HL-60 (cell line): ENCODE measurements at regions not wholly inside any gene's neighbourhood (a gene's known extent, or its start where the extent isn't known, plus 50 kb on each side); places are given as distances from the start of the nearest gene placed in this dataset.

Experiments
- GABPA ChIP-seq: IDR thresholded peaks from 2 replicates; pipeline ENCODE4 v1.6.1; 2012; ENCODE audit warnings: low read depth
- POLR2AphosphoS5 ChIP-seq: IDR thresholded peaks from 2 replicates; pipeline ENCODE4 v1.6.1; 2012; ENCODE audit warnings: low read depth
- TF ChIP-seq, protein P1 (sequence below): IDR thresholded peaks from one replicate; pipeline ENCODE4 v1.5.1; 2011; ENCODE audit warnings: low read length, control low read depth, inconsistent platforms; ENCODE audit not compliant: insufficient read depth
- TF ChIP-seq, protein P2 (sequence below): IDR thresholded peaks from 2 replicates; pipeline ENCODE4 v1.6.1; 2012; ENCODE audit warnings: low read depth; ENCODE audit not compliant: insufficient replicate concordance

DNA sequence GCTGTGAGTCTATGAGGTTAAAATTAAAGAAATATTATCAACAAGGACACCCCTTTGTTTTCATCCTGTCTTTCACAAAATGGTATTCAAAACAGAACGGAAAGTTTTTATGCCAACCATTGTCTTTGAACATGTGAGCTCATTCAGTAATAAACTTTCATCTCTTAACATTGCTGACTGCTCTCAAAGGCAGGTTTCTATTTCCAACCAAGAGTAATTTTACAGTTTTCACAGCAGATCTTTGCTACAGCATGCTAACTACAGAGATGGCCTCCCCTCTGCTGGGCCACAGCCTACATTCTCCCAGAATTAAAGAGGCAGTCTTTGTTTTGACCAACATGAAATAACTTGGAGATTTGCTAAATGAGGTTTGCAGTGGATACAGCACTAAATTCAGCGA, 101.5 kb downstream of the DMRT2 start:
- TF ChIP-seq POLR2AphosphoS5 = no peak
- TF ChIP-seq, protein P1, sequence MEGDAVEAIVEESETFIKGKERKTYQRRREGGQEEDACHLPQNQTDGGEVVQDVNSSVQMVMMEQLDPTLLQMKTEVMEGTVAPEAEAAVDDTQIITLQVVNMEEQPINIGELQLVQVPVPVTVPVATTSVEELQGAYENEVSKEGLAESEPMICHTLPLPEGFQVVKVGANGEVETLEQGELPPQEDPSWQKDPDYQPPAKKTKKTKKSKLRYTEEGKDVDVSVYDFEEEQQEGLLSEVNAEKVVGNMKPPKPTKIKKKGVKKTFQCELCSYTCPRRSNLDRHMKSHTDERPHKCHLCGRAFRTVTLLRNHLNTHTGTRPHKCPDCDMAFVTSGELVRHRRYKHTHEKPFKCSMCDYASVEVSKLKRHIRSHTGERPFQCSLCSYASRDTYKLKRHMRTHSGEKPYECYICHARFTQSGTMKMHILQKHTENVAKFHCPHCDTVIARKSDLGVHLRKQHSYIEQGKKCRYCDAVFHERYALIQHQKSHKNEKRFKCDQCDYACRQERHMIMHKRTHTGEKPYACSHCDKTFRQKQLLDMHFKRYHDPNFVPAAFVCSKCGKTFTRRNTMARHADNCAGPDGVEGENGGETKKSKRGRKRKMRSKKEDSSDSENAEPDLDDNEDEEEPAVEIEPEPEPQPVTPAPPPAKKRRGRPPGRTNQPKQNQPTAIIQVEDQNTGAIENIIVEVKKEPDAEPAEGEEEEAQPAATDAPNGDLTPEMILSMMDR = no peak
- no peak for TF ChIP-seq GABPA
- TF ChIP-seq, protein P2, sequence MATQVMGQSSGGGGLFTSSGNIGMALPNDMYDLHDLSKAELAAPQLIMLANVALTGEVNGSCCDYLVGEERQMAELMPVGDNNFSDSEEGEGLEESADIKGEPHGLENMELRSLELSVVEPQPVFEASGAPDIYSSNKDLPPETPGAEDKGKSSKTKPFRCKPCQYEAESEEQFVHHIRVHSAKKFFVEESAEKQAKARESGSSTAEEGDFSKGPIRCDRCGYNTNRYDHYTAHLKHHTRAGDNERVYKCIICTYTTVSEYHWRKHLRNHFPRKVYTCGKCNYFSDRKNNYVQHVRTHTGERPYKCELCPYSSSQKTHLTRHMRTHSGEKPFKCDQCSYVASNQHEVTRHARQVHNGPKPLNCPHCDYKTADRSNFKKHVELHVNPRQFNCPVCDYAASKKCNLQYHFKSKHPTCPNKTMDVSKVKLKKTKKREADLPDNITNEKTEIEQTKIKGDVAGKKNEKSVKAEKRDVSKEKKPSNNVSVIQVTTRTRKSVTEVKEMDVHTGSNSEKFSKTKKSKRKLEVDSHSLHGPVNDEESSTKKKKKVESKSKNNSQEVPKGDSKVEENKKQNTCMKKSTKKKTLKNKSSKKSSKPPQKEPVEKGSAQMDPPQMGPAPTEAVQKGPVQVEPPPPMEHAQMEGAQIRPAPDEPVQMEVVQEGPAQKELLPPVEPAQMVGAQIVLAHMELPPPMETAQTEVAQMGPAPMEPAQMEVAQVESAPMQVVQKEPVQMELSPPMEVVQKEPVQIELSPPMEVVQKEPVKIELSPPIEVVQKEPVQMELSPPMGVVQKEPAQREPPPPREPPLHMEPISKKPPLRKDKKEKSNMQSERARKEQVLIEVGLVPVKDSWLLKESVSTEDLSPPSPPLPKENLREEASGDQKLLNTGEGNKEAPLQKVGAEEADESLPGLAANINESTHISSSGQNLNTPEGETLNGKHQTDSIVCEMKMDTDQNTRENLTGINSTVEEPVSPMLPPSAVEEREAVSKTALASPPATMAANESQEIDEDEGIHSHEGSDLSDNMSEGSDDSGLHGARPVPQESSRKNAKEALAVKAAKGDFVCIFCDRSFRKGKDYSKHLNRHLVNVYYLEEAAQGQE = no peak
